GM19035 (cell line): ENCODE measurements at regions not wholly inside any gene's neighbourhood (a gene's known extent, or its start where the extent isn't known, plus 50 kb on each side); places are given as distances from the start of the nearest gene placed in this dataset.
"Not testable (repeated sequence)": the region's sequence is repeated elsewhere in the genome, so short reads cannot be mapped to it uniquely, and the experiment has no call there.

ENCODE experiments used
- ATAC-seq: cut with Tn5 transposase; IDR thresholded peaks from one replicate; pipeline ENCODE4 v1.9.1; 2021; ENCODE audit not compliant: unreplicated experiment

DNA sequence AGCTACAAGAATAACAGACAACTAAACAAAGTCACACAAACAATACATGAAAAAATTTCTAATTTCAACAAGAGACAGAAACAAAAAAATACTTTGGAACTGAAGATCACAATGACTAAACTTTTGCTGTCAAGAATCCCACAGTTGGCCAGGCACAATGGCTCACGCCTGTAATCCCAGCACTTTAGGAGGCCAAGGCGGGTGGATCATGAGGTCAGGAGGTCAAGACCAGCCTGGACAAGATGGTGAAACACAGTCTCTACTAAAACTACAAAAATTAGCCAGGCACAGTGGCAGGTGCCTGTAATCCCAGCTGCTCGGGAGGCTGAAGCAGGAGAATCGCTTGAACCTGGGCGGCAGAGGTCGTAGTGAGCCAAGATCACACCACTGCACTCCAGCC is 861.6 kb downstream of the UQCRFS1 start:
- not testable (repeated sequence) for ATAC-seq

DNA sequence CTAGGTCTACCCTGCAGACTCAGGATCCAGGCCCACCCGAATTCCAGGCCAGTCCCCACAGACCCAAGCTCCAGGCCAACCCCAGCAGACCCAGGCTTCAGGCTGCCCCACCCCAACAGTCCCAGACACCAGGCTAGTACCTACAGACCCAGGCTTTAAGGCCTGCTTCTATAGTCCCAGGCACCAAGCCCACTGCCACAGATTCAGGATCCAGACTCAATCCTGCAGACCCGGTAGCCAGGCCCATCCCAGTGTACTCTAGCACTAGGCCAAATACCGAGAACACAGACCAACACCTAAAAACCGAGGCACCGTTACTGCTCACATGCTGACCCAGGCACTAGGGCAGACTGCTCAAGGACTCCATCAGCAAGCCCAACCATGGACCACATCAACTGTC is 862.3 kb downstream of the UQCRFS1 start:
- ATAC-seq = no peak

DNA sequence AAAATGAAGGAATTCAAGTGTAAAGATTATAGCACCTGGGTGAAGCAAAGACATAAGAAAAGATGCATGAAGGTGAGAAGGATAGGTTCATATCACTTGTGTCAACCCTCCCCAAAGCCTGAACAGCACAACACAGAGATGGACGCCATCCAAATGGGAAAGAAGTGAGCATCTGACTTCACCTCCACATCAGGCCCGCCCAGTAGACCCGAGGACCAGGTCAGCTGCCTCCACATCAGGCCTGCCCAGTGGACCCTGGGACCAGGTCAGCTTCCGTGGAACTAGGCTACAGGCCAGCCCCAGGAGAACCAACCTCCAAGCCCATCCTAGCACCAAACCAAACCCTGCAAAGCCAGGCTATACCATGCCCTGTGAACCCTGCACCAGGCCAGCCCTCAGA is 862.9 kb downstream of the UQCRFS1 start:
- no peak for ATAC-seq

DNA sequence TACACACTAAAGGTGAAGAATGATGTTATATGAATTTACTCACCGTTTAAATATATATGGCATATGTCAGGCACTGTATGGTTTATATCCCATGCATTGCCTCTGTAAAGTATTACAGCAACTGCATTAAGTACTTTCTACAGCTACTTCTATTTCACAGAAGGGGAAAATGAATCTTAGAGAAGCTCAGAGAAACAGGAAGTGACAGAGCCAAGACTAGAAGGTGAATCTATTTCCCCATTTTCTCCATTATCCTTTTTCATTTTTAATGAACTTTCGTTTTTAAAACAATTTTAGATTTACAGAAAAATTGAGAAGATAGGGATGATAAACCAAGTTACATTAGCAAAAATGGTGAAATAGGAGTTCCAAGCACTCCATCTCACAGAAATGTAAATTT is 863.3 kb downstream of the UQCRFS1 start:
- ATAC-seq = no peak

DNA sequence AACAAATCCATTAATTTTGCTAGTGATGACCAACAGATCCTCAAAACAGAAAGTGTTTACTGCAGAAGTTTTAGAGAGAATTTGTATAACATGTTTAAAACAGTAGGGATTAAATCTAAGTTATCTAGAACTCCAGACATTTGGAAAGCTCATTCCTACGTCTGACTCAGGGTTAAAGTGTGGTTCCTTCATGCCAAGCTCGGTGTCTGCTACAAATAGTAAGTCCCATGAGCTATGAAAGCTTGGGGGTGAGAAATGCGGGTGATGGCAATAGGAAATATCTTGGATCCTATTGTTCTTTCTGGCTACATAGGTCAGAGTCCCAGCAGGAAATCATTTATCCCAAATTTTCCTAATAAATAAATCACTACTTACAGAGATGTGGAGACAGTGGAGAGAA is 867.1 kb downstream of the UQCRFS1 start:
- ATAC-seq = no peak

DNA sequence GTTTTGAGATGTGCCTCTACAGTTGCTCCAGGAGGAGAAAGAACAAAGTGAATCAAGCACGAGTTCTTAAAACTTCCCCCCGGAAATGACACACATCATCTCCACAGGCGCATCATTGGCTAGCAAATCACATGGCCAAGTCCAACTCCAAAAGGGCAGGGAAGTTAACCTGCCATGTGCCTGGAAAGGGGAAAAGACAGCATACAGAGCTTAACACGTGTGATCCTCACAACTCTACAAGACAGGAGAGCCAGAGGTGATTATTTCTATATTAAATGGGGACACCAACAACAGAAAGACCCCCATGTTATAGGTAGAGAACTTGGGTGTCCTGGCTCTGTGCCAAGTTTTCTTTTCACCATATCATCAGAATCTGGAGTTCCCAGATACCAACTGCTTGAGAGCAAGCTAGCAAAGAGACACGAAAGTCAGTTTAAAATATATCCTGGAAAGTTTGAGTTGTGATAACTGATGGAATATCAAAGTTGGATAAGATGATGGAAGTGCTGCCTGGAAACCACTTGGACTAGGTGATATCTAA is 871.1 kb downstream of the UQCRFS1 start:
- no peak for ATAC-seq

- ATAC-seq = no peak
Measured at GRCh38 chr19:28334419-28334818, 878.5 kb downstream of the UQCRFS1 start.

GRCh38 chr19:28333909-28334308 is 879.0 kb downstream of the UQCRFS1 start:
- no peak for ATAC-seq

DNA sequence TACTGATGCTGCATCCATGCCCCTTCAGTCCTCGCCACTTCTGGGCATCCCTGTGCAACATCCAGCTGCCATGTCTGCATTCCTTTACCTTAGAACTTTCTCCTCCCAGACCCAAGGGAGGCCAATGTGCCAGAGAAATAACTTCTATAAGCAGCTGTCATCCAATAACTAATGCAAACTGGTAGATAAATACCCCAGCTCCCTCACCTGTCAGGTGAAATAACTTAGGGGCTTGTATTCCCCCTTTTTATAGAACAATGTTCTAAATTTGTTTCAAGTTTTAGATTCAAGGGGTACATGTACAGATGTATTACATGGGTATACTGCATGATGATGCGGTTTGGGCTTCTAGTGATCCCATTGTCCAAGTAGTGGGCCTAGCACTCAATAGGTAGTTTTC is 880.1 kb downstream of the UQCRFS1 start:
- no peak for ATAC-seq

- no peak for ATAC-seq
Measured at GRCh38 chr19:28332351-28332750, 880.6 kb downstream of the UQCRFS1 start.

- ATAC-seq = no peak
Measured at GRCh38 chr19:28331596-28331995, 881.4 kb downstream of the UQCRFS1 start.

GRCh38 chr19:28330831-28331230 is 882.1 kb downstream of the UQCRFS1 start:
- no peak for ATAC-seq

DNA sequence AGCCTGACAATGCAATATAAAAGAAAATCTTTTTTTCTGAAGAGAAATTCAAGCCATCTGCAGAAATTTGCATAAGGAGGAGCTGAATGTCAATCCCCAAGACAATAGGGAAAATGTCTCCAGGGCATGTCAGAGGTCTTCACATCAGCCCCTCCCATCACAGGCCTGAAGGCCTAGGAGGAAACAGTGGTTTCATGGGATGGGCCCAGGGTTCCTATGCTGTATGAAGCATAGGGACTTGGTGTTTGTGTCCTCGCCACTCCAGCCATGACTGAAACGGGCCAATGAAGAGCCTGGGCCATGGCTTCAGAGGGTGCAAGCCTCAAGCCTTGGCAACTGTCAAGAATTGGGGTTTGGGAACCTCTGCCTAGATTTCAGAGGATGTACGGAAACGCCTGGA is 883.5 kb downstream of the UQCRFS1 start:
- ATAC-seq = no peak

GRCh38 chr19:28327905-28328304 is 885.0 kb downstream of the UQCRFS1 start:
- no peak for ATAC-seq

DNA sequence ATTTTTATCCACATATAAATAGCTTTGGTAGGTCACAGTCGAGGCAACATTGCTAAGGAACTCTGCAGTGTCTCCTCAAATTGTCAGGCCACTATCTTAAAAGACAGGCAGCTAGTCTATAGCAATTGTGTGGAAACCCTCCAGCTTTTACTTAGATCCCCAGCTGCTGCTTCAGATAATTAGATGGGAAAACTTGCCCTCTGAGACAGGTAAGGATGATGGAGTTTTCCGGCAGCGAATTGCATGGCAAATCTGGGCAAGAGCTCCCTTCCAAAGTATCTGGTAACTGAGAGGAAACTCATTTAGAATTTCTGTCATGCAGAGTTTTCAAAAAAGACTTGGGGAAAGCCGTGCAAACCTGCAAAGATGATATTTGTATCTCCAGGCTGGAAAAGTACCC is 886.2 kb downstream of the UQCRFS1 start:
- ATAC-seq = no peak

DNA sequence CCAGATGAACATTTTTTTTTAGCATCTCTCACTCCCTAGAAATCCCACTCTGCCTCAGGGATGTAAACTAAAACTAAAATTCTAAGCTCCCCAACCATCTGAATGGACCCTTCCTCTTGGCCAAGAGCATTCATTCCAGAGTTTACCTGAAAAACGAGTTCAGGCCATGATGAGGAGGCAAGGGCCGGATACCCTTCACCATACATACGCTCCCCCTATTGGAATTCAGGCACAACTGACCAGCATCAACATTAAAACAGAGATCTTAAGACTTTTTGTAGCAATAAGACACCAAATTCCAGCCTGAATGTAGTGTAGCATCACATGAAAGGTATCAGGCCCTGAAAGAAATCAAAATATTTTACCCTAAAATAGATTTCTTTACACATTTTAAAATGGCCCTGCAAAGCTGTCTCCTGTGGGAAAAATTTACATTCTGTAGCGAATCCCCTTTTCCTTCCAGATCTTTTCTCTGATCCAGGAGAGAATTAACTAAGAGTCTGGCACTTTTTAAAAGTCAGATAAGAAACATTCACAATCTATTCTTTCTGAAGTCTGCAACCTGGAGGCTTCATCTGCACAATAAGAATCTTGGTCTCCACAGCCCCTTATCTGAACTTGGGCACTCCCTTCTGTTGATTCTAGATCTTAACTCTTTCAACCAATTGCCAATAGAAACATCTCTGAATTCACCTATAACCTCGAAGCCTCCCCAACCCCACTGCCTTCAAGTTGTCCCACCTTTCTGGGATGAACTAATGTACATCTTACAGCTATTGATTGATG is 888.5 kb downstream of the UQCRFS1 start:
- ATAC-seq = no peak

GRCh38 chr19:28322945-28323344 is 890.0 kb downstream of the UQCRFS1 start:
- ATAC-seq = no peak

DNA sequence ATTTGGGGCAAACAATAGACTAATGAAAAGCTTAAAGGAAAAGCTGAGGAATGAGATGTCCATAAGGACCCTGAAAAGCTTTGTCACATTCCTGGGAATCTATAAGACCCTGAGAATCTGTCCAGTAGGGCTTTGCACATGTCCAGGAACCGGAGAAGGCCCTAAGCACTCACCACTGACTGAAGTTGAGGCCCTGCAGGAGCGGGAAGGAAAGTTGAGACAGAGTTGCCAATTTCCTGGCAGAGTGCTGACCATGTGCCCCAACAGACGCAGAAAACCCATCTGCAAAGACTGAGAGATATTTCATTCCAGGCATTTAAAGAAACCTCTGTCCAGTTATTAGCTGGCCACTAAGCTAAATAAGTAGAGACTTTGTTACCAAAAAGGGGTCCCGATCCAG is 890.5 kb downstream of the UQCRFS1 start:
- no peak for ATAC-seq

DNA sequence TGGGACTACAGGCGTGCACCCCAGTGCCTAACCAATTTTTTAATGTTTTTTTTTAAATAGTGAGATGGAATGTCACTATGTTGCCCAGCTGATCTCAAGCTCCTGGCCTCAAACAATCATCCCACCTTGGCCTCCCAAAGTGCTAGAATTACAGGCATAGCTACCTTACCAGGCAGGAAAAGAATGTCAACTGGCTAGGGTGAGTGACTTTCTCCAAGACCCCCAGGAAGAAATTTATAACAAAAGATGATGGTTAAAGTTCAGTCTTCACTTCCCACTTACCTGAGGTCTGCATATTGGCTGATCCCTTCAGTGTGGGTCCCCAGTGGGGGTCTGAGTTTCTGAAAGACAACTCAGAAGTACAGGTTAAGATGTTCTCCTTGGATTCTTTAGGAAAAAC is 893.0 kb downstream of the UQCRFS1 start:
- no peak for ATAC-seq

- ATAC-seq = no peak
Measured at GRCh38 chr19:28319227-28319626, 893.7 kb downstream of the UQCRFS1 start.

DNA sequence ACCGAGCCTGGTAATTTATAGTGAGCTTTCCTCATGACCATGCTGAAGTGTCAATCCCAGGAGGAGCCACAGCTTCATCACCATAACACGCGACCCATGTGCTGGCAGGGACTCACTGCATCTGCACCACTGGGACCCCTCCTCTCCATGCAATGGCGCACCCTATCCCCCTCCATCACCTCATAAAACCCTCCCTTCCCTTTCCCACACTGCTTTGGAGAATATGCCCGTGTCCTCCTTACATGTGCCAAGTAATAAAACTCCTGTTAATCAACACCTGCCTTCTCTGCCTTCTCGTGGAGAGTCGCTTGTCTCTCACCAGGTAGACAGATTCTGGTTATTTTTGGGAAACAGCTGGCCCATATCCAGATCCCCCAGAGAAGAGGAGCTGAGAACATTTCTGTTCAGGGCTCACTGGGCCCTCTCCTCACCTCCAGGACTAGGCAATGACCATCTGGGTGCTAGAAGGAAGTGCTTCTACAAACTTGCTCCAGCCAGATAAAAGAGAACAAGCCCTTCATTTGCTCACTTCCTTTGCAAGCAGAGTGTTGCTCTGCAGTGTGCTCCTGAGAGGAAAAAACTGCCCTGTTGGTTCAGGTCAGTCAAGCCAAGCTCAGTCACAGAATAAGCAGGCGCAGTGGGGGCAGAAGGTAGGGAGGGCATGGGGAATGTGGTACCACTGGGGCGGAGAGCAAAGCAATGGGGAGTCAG is 894.3 kb downstream of the UQCRFS1 start:
- ATAC-seq = no peak

GRCh38 chr19:28316464-28316863 is 896.5 kb downstream of the UQCRFS1 start:
- ATAC-seq = no peak
